C4-2B (cell line): ENCODE measurements at regions not wholly inside any gene's neighbourhood (a gene's known extent, or its start where the extent isn't known, plus 50 kb on each side); places are given as distances from the start of the nearest gene placed in this dataset.
"Not testable (repeated sequence)": the region's sequence is repeated elsewhere in the genome, so short reads cannot be mapped to it uniquely, and the experiment has no call there.

Source experiments
- H3K27ac ChIP-seq: fragments of 450-650 bp; 2 replicates; pipeline ENCODE4 v1.5.1; 2017
- CTCF ChIP-seq: fragments of 450-650 bp; conservative IDR thresholded peaks from 2 replicates; pipeline ENCODE4 v1.5.1; 2017; ENCODE audit warnings: mild to moderate bottlenecking
- ZFX ChIP-seq: fragments of 450-650 bp; IDR thresholded peaks from 2 replicates; pipeline ENCODE4 v1.6.1; 2017

- TF ChIP-seq ZFX = no peak
- no peak for TF ChIP-seq CTCF
- no peak overlapping the region for H3K27ac ChIP-seq
Measured at GRCh38 chr4:131721883-131722282, 1427.2 kb upstream of the PCDH10 start.

GRCh38 chr4:131723069-131723468 lies 1426.0 kb upstream of the PCDH10 start:
- not testable (repeated sequence) for H3K27ac ChIP-seq

- H3K27ac ChIP-seq = not testable (repeated sequence)
Measured at GRCh38 chr4:131724847-131725246, 1424.2 kb upstream of the PCDH10 start.

- not testable (repeated sequence) for H3K27ac ChIP-seq
Measured at GRCh38 chr4:131725521-131725920, 1423.6 kb upstream of the PCDH10 start.

- H3K27ac ChIP-seq = not testable (repeated sequence)
Measured at GRCh38 chr4:131726940-131727339, 1422.2 kb upstream of the PCDH10 start.

GRCh38 chr4:131727418-131727817 lies 1421.7 kb upstream of the PCDH10 start:
- not testable (repeated sequence) for H3K27ac ChIP-seq

- not testable (repeated sequence) for H3K27ac ChIP-seq
Measured at GRCh38 chr4:131729205-131729604, 1419.9 kb upstream of the PCDH10 start.

- not testable (repeated sequence) for H3K27ac ChIP-seq
Measured at GRCh38 chr4:131729716-131730398, 1419.2 kb upstream of the PCDH10 start.

- not testable (repeated sequence) for H3K27ac ChIP-seq
Measured at GRCh38 chr4:131730574-131730973, 1418.5 kb upstream of the PCDH10 start.

GRCh38 chr4:131732034-131732630 lies 1417.0 kb upstream of the PCDH10 start:
- H3K27ac ChIP-seq = not testable (repeated sequence)

- H3K27ac ChIP-seq = not testable (repeated sequence)
Measured at GRCh38 chr4:131734321-131734720, 1414.8 kb upstream of the PCDH10 start.

- not testable (repeated sequence) for H3K27ac ChIP-seq
Measured at GRCh38 chr4:131734851-131735385, 1414.2 kb upstream of the PCDH10 start.

- not testable (repeated sequence) for H3K27ac ChIP-seq
Measured at GRCh38 chr4:131738991-131739390, 1410.1 kb upstream of the PCDH10 start.

- not testable (repeated sequence) for H3K27ac ChIP-seq
Measured at GRCh38 chr4:131741836-131742235, 1407.3 kb upstream of the PCDH10 start.

GRCh38 chr4:131742536-131743205 lies 1406.4 kb upstream of the PCDH10 start:
- not testable (repeated sequence) for H3K27ac ChIP-seq

- not testable (repeated sequence) for H3K27ac ChIP-seq
Measured at GRCh38 chr4:131743348-131743747, 1405.7 kb upstream of the PCDH10 start.

GRCh38 chr4:131747203-131747602 lies 1401.9 kb upstream of the PCDH10 start:
- not testable (repeated sequence) for H3K27ac ChIP-seq

GRCh38 chr4:131749224-131749623 lies 1399.9 kb upstream of the PCDH10 start:
- H3K27ac ChIP-seq = not testable (repeated sequence)

GRCh38 chr4:131750006-131750405 lies 1399.1 kb upstream of the PCDH10 start:
- not testable (repeated sequence) for H3K27ac ChIP-seq

- not testable (repeated sequence) for H3K27ac ChIP-seq
Measured at GRCh38 chr4:131750469-131750868, 1398.6 kb upstream of the PCDH10 start.

GRCh38 chr4:131762234-131762633 lies 1386.9 kb upstream of the PCDH10 start:
- not testable (repeated sequence) for H3K27ac ChIP-seq
